SK-N-SH treated with all-trans-retinoic acid at 6 μM for 48 hours (cell line): ENCODE measurements at regions not wholly inside any gene's neighbourhood (a gene's known extent, or its start where the extent isn't known, plus 50 kb on each side); places are given as distances from the start of the nearest gene placed in this dataset.

Source experiments
- BACH2 ChIP-seq: fragments of 250-450 bp; sonication (Bioruptor Pico); IDR thresholded peaks from 2 replicates; pipeline ENCODE4 v1.9.0; 2021; ENCODE audit warnings: mild to moderate bottlenecking, borderline replicate concordance
- CSDC2 ChIP-seq: fragments of 250-450 bp; sonication (Bioruptor Pico); IDR thresholded peaks from 2 replicates; pipeline ENCODE4 v1.5.0; 2020; ENCODE audit warnings: mild to moderate bottlenecking, moderate library complexity
- PPARA ChIP-seq: fragments of 250-450 bp; sonication (Bioruptor Pico); IDR thresholded peaks from 2 replicates; pipeline ENCODE4 v1.5.0; 2020; ENCODE audit warnings: mild to moderate bottlenecking, borderline replicate concordance
- RARB ChIP-seq: fragments of 250-450 bp; sonication (Bioruptor Pico); IDR thresholded peaks from 2 replicates; pipeline ENCODE4 v1.8.0; 2021; ENCODE audit warnings: mild to moderate bottlenecking, moderate library complexity
- TOX ChIP-seq: fragments of 250-450 bp; sonication (Bioruptor Pico); IDR thresholded peaks from 2 replicates; pipeline ENCODE4 v1.8.0; 2021; ENCODE audit warnings: mild to moderate bottlenecking, moderate library complexity, borderline replicate concordance
- ZFP3 ChIP-seq: fragments of 250-450 bp; sonication (Bioruptor Pico); IDR thresholded peaks from 2 replicates; pipeline ENCODE4 v1.5.0; 2020; ENCODE audit warnings: mild to moderate bottlenecking, moderate library complexity
- ZNF8 ChIP-seq: fragments of 450-650 bp; formaldehyde crosslinking; IDR thresholded peaks from 2 replicates; pipeline ENCODE4 v1.5.0; 2020; ENCODE audit warnings: mild to moderate bottlenecking, moderate library complexity
- TF ChIP-seq, protein P1 (sequence below): fragments of 250-450 bp; sonication (Bioruptor Pico); IDR thresholded peaks from 2 replicates; pipeline ENCODE4 v1.5.1; 2020; ENCODE audit warnings: low read depth, mild to moderate bottlenecking, moderate library complexity
- TF ChIP-seq, protein P2 (sequence below): fragments of 250-450 bp; sonication (Bioruptor Pico); IDR thresholded peaks from 2 replicates; pipeline ENCODE4 v1.8.0; 2020; ENCODE audit warnings: mild to moderate bottlenecking, moderate library complexity, borderline replicate concordance
- TF ChIP-seq, protein P3 (sequence below): fragments of 250-450 bp; sonication (Bioruptor Pico); IDR thresholded peaks from 2 replicates; pipeline ENCODE4 v1.5.0; 2020; ENCODE audit warnings: mild to moderate bottlenecking, moderate library complexity

DNA sequence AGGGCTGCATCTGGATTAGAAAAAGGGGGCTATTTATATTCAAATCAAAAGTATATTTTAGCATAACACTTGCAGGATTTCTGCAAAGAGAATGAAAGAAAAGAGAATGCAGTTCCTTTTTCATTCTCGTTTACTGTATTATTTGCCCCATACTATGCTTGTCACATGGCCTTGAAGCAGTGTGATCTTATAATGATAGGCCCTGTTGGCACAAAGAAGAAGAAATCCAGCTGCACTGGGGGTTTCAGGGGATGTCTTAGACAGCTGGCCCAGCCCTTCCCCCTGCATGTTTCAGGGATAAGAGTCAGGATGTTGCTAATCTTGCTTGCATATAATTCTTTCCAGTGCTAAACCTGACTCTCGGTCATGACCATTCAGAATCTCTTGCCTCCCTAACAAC, 369.5 kb downstream of the SEC16B start:
- TF ChIP-seq PPARA (CRISPR knock-in tag) (no peak), ZNF8 (no peak), BACH2 (no peak), ZFP3 (CRISPR knock-in tag) (no peak), TOX (CRISPR knock-in tag) (no peak), CSDC2 (CRISPR knock-in tag) (no peak), RARB (no peak)
- TF ChIP-seq, protein P1, sequence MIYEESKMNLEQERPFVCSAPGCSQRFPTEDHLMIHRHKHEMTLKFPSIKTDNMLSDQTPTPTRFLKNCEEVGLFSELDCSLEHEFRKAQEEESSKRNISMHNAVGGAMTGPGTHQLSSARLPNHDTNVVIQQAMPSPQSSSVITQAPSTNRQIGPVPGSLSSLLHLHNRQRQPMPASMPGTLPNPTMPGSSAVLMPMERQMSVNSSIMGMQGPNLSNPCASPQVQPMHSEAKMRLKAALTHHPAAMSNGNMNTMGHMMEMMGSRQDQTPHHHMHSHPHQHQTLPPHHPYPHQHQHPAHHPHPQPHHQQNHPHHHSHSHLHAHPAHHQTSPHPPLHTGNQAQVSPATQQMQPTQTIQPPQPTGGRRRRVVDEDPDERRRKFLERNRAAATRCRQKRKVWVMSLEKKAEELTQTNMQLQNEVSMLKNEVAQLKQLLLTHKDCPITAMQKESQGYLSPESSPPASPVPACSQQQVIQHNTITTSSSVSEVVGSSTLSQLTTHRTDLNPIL (CRISPR knock-in tag), result no peak
- TF ChIP-seq, protein P2, sequence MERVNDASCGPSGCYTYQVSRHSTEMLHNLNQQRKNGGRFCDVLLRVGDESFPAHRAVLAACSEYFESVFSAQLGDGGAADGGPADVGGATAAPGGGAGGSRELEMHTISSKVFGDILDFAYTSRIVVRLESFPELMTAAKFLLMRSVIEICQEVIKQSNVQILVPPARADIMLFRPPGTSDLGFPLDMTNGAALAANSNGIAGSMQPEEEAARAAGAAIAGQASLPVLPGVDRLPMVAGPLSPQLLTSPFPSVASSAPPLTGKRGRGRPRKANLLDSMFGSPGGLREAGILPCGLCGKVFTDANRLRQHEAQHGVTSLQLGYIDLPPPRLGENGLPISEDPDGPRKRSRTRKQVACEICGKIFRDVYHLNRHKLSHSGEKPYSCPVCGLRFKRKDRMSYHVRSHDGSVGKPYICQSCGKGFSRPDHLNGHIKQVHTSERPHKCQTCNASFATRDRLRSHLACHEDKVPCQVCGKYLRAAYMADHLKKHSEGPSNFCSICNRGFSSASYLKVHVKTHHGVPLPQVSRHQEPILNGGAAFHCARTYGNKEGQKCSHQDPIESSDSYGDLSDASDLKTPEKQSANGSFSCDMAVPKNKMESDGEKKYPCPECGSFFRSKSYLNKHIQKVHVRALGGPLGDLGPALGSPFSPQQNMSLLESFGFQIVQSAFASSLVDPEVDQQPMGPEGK (CRISPR knock-in tag), result no peak
- TF ChIP-seq, protein P3, sequence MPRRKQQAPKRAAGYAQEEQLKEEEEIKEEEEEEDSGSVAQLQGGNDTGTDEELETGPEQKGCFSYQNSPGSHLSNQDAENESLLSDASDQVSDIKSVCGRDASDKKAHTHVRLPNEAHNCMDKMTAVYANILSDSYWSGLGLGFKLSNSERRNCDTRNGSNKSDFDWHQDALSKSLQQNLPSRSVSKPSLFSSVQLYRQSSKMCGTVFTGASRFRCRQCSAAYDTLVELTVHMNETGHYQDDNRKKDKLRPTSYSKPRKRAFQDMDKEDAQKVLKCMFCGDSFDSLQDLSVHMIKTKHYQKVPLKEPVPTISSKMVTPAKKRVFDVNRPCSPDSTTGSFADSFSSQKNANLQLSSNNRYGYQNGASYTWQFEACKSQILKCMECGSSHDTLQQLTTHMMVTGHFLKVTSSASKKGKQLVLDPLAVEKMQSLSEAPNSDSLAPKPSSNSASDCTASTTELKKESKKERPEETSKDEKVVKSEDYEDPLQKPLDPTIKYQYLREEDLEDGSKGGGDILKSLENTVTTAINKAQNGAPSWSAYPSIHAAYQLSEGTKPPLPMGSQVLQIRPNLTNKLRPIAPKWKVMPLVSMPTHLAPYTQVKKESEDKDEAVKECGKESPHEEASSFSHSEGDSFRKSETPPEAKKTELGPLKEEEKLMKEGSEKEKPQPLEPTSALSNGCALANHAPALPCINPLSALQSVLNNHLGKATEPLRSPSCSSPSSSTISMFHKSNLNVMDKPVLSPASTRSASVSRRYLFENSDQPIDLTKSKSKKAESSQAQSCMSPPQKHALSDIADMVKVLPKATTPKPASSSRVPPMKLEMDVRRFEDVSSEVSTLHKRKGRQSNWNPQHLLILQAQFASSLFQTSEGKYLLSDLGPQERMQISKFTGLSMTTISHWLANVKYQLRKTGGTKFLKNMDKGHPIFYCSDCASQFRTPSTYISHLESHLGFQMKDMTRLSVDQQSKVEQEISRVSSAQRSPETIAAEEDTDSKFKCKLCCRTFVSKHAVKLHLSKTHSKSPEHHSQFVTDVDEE (CRISPR knock-in tag), result no peak
